PFSK-1 (cell line): ENCODE measurements at regions not wholly inside any gene's neighbourhood (a gene's known extent, or its start where the extent isn't known, plus 50 kb on each side); places are given as distances from the start of the nearest gene placed in this dataset.

ENCODE experiments used
- POLR2AphosphoS5 ChIP-seq: IDR thresholded peaks from 2 replicates; pipeline ENCODE4 v1.6.1; 2012; ENCODE audit warnings: low read depth, mild to moderate bottlenecking, control low read depth, low read length, moderate library complexity
- REST ChIP-seq, 2 experiments: IDR thresholded peaks; 2 replicates each; pipeline versions ENCODE4 v1.6.1 to v1.8.0; 2011 to 2012; ENCODE audit warnings: low read depth in 2 of 2, low read length in 2 of 2, control low read depth in 1 of 2, inconsistent platforms in 1 of 2, mild to moderate bottlenecking in 1 of 2, moderate library complexity in 1 of 2; ENCODE audit not compliant: insufficient read depth in 1 of 2
- SIN3A ChIP-seq: IDR thresholded peaks from 2 replicates; pipeline ENCODE4 v1.6.1; 2012; ENCODE audit warnings: mild to moderate bottlenecking, low read length, moderate library complexity, borderline replicate concordance; ENCODE audit not compliant: insufficient read depth
- TAF1 ChIP-seq: IDR thresholded peaks from 2 replicates; pipeline ENCODE4 v1.6.1; 2012; ENCODE audit warnings: low read length, control low read depth, borderline replicate concordance; ENCODE audit not compliant: insufficient read depth

GRCh38 chr5:17143335-17143734, 74.1 kb upstream of the BASP1 start:
- no peak for TF ChIP-seq SIN3A
- no peak for TF ChIP-seq TAF1
- TF ChIP-seq POLR2AphosphoS5: no peak
- TF ChIP-seq REST (IDR thresholded peaks at IDR 0.05; ENCODE audit: insufficient read depth in 1 of 2, low read depth in 2 of 2, low read length in 2 of 2): no peak
